Activated CD4-positive, CD25-positive, alpha-beta regulatory T cell treated with anti-CD3 and anti-CD28 coated beads, Interleukin-2, amount 50 U/mL, for 16 hours (primary cell): ENCODE measurements at regions not wholly inside any gene's neighbourhood (a gene's known extent, or its start where the extent isn't known, plus 50 kb on each side); places are given as distances from the start of the nearest gene placed in this dataset.

Source experiments
- DNase-seq: peaks from one replicate; pipeline ENCODE4 v3.0.0-alpha.2; 2020; ENCODE audit warnings: low read depth, low spot score

DNA sequence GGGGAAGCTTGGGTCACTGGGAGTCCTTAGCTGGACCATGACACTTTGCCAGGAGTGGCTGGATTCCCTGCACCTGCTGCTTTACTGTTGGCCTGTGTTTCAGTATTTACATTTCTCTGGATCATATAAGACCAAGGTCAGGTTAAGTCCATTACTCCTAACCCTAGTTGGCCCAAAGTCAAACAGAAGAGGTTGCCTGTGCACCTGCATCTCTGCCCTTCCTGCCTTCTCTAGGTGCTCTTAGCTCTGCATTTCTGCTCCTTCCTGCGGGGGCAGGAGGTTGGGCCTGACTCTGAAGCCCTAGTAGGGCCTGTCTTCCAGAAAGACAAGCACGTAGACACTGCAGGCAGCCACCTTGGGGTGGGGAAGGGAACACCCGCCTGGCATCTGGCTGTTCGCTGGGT lies 124.3 kb downstream of the RPLP1 start:
- no peak for DNase-seq

DNA sequence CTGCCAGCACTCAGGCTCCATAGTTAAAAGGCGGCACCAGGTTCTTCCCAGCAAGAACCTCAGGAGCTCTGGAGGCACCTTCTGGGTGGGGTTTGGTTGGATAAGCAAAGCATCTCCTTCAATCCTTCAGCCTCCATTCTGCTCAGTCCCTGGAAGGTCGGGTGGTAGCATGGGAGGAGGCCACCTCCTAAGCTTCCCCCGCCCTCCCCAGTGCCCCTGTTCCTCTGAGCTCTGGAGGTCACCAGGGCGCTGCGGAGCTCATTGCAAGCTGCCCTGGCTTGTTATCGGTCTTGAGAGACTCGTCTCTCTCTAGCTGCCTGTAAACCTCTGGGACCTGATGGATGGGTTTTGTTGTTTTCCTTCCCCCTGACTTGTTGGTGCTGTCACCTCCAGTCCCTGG lies 124.8 kb downstream of the RPLP1 start:
- DNase-seq, result no peak

DNA sequence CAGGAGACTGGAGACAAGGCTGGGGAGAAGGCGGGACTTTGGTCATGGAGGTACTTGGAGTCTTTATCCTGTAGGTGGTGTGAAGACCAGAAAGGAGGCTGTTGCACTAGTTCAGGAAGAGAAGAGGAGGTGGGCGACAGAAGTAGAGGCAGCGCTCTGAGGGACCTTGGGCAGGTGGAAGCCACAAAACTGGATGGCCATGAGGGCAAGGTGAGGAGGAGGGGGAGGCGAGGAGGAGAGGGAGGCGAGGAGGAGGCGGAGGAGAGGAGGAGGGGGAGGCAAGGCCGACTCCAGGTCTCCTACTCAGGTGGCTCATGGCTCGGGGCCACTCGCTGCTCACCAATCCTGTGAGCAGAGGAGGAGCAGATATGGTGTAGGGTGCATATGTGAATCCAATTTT lies 125.6 kb downstream of the RPLP1 start:
- DNase-seq, result no peak

DNA sequence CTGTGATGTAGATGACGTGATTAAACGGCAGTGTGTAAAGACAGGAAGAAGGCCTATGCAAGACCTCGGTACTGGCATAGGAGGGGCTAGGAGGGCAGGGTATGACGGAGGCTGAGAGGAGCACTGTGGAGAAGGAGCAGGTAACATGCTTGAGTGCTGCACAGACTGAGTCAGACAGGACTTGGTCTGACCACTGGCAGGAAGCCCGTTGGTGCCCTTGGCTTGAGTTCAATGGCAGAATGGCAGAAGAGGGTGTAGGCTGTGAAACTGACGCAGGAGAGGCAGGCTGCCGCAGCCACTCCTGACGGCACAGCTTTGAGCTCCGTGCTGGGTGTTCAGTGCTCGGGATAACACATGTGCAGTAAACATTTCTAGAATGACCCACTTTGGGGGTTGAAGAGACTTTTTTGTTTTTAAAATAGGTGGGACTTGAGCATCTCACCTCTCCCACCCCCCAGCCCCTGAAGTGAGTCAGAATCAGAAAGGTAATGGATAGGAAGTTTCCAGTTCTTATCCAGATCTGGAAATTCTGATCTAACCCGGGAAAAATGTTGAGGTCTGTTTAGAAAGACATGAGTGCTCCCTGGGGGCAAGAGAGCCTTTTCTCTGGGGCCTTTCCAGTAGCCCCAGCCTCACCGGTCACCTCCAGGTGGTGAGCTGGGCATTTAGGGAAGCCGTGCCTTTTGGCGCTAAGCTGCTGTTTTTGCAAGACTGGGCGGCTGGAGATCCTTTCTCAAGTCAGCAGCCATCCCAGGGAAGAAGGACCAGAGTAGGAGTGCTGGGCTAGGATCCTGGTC lies 126.4 kb downstream of the RPLP1 start:
- DNase-seq, result no peak

DNA sequence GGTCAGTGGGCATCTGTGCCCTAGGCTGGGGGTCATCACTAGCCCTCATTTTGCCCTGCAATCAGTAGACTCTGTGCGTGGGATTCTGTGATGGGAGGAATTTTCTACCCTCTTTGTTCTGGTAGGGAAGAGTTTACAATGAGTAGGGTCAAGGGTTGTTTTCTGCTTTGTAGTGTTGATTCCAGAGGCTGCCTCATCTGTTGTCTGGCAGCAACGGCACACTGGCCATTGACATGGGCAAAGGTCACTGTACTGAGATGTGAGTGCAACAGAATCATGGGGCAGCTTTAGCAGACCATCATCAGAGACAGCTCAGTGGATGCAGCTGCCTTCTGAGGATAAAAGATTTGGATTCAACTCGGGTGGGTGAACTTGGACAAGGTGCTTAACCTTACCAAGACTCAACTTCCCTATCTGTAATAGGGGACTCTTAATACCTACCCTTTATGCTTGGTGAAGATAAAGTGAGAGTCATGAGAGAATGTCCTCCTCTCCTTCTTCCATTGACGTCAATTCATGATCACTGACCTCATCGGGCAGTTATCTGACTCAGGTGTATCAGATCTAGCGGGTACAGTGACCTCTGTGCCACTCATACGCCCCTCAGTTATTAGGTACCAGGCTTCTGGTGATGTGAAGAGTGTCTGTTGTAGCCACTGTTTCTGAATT lies 127.5 kb downstream of the RPLP1 start:
- no peak for DNase-seq

DNA sequence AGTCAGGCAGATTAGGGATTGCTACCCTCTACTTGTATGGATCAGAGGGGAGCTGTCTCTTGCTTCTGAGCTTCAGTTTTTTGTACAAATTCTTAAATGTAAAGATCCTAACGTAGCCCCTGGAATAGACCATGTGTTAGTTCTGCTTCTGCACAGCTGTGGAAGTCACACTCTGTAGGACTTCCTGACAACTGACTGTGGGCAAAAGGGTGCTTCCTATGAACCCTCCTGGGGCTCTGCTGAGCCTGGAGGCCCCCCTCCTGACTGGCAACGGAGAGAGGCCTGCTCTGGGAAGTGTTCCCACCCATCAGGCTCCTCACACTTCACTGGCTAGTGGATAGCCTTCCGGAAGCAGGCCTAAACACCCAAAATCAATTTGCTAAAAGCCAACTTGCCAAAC lies 131.0 kb downstream of the RPLP1 start:
- DNase-seq, result no peak

DNA sequence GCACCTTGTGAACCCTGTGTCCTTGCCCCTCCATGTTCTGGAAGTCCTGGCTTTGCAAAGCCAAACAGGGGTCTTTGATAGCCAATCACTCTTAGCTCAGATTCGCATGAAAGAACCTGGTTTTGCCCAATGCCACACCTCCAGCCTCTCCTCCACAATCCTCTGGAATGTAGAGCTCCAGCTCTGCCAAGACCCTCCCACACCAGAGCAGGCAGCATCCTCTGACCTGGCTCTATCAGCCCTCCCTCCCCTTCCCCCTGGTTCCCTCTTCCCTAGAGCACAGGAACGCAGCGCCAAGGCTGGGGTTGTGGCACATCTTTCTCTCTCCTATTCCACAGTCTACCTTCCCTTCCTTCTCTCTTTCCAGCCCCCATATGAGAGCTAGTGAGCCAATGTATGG lies 133.3 kb downstream of the RPLP1 start:
- DNase-seq, result no peak

DNA sequence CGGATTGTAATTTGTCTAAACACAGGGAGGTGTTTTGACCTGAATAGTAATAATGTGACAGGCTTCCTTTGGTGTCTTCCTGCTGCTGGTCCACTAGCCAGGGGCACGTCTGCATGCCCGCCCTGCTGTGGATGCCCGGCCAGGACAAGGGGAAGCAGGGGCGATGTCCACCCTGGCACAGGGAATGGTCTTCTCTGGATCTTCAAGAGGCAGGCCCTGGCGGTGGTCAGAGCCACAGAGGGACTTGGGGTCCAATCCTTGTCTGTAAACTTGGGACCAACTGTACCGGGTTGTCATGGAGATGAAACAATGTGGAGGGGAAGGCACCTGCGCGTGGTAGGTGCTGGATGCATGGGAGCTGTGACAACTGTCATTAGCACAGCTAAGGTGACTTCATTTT lies 134.1 kb downstream of the RPLP1 start:
- no peak for DNase-seq

DNA sequence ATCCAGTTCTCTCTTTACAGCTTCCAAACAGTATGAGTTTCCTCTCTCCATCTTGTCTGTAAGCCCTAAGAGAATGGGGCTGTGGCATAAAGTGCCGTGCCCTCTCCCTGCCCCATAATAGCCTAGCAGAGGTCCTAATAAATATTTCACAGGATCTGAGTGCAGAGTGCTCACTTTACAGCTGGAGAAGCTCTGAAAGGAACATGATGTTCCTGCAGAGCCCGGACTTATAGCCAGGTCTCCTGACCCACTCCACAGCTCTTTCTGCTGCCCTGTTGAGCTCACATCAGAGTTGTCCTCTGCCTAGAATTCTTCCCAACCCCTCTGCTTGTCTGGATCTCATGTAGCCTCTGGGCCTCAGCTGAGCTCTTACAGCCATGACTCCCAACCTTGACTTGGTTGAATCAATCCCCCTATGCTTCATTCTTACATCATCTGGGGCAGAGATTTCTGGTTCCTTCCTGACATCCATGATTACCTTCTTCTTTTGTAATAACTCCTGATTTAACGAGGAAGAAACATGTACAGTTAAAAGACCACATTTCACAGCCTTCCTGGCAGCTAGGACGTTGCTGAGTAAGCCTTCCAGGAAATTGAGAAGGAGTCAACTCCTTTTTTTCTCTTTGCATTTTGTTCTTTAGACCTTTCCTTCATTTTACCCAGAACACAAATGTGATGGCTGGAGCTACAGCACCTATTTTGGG lies 135.3 kb downstream of the RPLP1 start:
- DNase-seq, result no peak

DNA sequence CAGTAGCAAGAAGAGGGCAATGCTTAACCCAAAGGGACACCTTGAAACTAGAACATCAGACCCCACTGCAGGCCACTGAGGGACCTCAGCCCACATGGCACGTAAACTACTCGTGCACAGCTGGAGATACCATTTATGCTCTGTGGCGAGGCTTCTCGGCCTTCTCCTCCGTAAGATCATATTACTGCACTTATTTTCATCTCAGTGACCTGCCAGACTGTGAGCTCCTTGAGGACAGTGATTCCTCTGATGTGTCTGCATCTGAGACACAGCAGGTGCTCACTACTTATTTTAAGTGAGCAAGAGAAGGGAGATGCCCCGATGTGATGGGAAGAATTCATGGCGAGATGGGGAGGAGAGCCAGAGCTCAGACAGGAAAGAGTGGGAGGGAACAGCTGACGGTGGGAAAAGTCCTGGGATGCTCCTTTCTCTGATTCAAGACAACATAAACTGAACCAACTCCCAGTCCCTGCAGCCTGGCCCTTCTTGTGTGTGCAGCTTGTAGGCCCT lies 137.6 kb downstream of the RPLP1 start:
- no peak for DNase-seq

DNA sequence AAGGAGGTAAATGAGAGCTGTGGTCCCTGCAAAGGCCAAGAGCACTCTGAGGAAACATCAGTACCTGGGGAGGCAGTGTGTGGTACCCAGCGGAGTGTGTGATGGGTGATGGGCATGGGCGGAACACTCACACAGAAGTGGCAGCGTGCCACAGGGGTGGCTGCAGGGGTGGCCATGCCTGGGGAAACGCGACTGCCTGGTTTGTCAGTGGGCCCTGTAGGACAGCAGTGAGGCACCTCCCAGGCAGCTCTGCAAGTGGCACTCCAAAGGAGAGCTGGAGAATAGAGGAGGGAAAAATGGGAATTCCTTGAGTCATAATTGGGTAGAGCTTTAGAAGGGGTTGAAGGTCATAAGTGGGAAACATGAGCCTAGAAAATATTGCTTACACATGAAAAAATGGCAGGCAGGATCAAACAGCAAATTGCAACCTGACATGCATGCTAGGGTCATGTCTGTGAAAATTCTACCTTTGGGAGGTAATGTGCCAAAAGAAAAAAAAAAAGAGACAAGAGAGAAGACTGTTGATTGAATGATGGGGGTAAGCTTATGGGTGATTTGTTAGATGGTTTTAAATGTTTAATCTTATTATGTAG lies 138.4 kb downstream of the RPLP1 start:
- DNase-seq, result no peak

DNA sequence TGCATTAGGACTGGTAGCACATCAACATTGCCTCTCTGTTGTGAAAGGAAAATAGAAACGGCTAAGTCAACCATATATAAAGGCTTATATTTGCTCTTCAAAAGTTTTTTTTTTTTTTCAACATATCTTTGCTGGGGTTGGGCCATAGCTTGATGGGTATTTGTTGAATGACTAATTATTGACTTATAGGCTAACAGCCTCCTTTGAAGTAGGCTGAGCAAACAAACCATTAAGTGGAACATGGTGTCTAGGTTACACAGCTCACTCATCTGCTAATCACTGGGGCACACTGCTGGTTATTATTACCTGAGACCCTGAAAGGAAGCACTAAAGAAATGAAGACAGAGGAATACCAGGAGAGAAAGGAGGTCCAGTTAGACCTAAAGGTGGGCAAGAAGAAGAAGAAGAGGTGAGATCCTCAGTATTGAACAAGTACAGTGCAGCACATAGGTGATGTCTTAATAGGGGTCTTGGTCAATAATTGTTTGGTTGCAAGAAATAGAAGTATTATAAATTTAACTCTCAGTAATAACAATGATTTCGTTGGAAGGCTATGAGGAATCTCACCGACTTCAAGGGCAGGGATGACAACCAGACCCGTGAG lies 139.4 kb downstream of the RPLP1 start:
- no peak for DNase-seq

DNA sequence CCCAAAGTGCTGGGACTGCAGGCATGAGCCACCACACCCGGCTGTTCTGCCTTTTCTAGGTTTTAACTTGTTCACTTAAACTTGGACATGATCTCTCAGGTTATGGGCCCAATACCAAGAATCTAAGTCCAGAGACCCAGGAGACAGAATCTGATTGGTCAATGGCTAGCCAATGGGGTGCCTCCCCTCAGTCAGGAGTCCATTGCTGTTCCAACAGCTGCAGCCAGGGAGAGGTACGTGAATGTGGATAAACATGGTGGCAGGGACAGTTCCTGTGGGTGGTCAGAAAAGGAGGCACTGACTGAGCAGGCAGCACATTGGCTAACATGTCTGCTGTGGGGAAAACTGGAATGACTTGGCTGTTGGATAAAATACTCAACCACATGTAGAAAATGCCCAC lies 140.3 kb downstream of the RPLP1 start:
- no peak for DNase-seq

DNA sequence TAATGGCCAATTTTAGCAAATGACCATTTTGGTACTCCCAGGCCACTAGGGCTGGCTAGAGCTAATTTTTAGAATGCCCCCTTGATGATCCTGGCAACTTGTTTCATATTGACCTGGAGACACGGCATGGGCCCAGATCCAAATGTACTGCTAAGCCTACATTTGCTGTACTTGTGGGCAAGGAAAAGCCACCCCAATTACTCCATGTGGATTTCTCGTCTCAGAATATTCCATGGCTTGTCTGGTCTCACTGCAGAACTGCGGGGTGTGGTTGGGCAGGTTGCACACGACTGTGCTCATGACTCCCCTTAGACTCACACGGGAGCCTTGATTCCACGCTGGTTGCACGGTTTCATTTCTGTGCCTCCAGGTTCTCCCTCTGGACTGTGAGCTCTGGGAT lies 140.9 kb downstream of the RPLP1 start:
- DNase-seq, result no peak

DNA sequence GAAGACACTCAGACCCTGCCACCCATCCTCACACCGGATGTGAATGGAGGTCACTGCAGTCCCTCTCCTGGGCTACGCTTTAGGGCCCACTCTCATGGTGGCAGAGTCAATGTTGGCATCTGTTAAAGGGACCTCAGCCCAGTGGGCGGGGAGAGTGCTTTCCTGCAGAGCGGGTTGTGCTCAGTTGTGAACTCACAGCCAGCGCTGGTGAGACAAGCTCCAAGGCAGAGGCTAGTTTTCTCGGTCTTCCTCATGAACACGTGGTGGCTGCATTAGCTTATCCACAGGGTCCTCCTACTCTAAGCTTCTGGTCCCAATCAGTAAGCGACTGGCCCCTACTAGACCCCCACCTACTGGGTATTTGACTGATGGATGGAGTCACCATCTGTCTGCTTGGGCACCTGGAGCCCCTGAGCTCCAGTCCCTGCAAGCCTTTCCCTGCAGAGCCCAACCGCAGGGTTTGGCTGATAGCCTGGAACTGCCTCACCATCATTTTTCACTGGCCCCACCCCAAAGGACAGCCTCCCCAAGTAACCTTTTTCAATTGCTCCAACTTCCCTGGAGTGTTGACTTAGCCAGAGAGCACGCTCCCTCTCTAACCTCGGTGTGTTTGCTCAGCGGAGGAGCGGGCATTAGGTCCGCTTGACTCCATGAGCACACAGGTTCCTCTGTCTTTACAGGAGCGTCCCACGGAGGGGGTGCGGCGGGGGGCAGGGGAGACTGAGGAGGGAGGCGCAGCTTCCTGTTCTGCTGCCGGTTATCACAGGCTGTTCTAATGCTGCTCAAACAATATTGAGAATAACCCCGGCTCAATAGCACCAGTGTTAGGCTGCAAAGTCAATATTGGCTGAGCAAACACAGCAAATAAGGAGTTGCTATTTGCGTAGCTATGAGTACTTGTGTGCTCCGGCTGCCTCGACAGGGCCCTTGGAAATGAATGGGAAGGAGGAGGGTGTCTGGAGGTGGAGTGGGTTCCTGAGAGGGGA lies 141.7 kb downstream of the RPLP1 start:
- DNase-seq, result no peak

DNA sequence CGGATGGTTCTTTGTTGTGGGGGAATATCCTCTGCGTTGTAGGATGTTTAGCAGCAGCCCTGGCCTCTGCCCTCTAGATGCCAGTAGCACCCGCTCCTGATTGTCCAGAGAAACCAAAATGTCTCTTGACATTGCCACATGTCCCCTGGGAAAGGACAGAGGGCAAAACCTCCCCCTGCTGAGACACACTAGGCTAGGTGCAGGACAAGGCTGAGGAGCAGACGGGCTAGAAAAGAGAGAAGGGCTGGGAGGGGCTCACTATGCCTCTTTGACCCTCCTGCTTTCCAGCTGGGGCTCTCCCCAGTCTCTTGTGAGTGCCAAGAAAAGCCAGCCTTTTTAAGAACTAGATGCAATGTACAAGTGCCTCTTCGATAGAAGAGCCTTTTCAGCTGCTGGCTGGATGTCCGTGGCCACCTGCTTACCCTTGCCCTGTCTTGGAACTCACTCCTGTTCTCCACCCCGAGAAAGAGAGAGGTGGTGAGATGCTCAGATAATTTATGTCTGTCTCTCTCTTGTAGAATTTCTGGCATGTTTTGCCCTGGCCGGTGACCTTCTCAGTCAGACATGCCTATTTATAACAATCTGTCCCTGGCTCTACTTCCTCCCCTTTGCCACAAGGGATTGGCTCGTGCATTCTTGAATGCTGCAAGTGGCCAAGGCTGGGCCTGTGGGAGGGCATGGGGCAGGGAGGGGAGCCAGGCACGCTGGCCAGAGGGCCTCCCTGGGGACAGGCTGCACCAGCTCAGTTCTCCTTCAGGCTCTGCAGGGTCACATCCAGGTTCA lies 142.6 kb downstream of the RPLP1 start:
- DNase-seq, result no peak

DNA sequence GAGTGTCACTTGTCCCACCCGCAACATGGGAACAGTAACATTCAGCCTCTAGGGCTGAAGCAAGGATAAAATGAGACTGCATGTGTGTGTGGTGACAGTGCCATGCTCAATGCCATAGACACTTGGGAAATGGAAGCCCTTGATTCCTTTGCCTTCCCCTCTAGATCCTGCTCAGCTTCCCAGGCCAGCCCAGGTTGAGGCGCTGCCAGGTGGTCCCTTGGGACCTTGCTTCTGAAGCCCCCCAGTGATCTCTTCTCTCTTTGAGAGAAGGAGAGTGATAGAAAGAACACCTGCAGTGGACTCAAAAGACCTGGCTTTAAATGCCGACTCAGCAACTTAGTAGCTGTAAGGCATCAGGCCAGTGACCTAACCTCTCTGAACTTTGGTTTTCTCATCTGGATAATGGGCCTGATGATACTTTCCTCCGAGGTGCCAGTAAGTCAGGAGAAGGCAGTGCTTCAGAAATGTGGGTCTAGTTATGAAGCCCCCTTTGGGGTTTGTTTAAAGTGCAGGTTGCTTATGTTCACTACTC lies 144.5 kb downstream of the RPLP1 start:
- DNase-seq, result no peak

DNA sequence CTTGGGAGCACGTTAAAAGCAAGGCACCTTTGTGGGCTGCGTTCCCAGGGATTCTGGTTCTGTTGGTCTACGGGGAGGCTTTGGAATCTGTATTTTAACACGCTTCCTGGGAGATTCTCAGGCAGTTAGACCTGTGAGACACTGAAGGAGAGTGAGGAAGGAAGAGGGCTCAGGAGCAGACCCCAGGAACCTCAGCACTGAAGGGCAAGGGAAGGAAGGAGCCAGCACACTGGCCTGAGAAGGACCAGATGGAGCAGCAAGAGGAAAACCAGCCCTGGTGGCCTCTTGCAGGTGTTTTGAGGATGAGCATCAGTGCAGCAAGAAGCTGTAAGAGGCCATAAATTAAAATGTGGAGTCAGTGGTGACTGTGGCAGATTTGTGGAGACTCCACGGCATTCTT lies 146.7 kb downstream of the RPLP1 start:
- no peak for DNase-seq

DNA sequence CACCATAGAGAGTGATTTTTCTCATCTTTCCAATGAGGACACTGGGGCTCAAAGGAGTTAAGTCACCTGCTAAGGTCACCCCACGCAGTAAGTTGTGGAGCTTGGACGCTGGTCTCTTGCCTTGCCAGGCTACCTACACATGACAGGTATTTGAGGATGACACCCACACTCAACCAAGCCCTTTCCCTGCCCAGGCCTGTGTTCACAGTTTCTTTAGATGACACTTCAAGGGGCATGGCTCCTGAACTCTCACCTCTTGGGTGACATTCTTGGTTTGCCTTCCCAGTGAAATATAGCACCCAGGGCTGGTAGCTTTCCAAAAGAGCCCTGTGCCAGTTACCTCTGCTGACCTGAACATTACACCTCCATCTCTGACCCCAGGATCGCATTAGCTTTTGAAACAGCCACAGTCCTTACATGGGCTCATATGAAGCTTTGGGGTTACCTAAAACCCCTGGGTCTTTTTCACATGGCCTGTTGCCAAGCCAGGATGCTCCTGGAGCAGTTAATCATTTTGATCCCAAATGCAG lies 148.0 kb downstream of the RPLP1 start:
- DNase-seq, result no peak
